ACC112 (cell line): ENCODE measurements at regions not wholly inside any gene's neighbourhood (a gene's known extent, or its start where the extent isn't known, plus 50 kb on each side); places are given as distances from the start of the nearest gene placed in this dataset.

Source experiments
- H2AFZ ChIP-seq: fragments of 200-600 bp; sonication (generic); one replicate; pipeline ENCODE4 v1.6.0; 2017; ENCODE audit warnings: antibody characterized with exemption, low read length; ENCODE audit not compliant: unreplicated experiment
- H3K27ac ChIP-seq: fragments of 200-600 bp; sonication (generic); 2 replicates; pipeline ENCODE4 v1.5.1; 2014; ENCODE audit warnings: low read depth, mild to moderate bottlenecking, antibody characterized with exemption, low read length, moderate library complexity
- H3K27me3 ChIP-seq: fragments of 200-600 bp; sonication (generic); 2 replicates; pipeline ENCODE4 v1.6.1; 2014; ENCODE audit warnings: mild to moderate bottlenecking, antibody characterized with exemption, low read length, moderate library complexity, mixed read lengths; ENCODE audit not compliant: insufficient read depth
- H3K36me3 ChIP-seq: fragments of 200-600 bp; sonication (generic); 2 replicates; pipeline ENCODE4 v1.6.1; 2016; ENCODE audit warnings: mild to moderate bottlenecking, antibody characterized with exemption, low read length, moderate library complexity, mixed read lengths; ENCODE audit not compliant: insufficient read depth
- H3K4me1 ChIP-seq: fragments of 200-600 bp; sonication (generic); one replicate; pipeline ENCODE4 v1.6.1; 2016; ENCODE audit warnings: low read length, mixed read lengths; ENCODE audit not compliant: insufficient read depth, unreplicated experiment, control insufficient read depth
- H3K4me3 ChIP-seq: fragments of 200-600 bp; sonication (generic); 2 replicates; pipeline ENCODE4 v1.5.1; 2014; ENCODE audit warnings: mild to moderate bottlenecking, low read depth, low read length
- H3K79me2 ChIP-seq: fragments of 200-600 bp; sonication (generic); one replicate; pipeline ENCODE4 v1.6.0; 2016; ENCODE audit warnings: low read length; ENCODE audit not compliant: control insufficient read depth, unreplicated experiment, insufficient read depth

GRCh38 chr5:21184581-21184980, 1196.6 kb upstream of the CDH18 start:
- Histone ChIP-seq H3K36me3 (no peaks in the 10 kb centered on the region), H3K27me3 (no peaks in the 10 kb centered on the region), H3K4me1 (no peaks in the 10 kb centered on the region), H2AFZ (no peak overlapping the region), H3K4me3 (no peak overlapping the region), H3K79me2 (no peaks in the 10 kb centered on the region), H3K27ac (no peak overlapping the region)

- H3K36me3 ChIP-seq, result no peaks in the 10 kb centered on the region
- H3K27ac ChIP-seq, result no peak overlapping the region
- no peak overlapping the region for H3K4me3 ChIP-seq
- H3K4me1 ChIP-seq, result no peaks in the 10 kb centered on the region
- H3K27me3 ChIP-seq, result no peaks in the 10 kb centered on the region
- H2AFZ ChIP-seq, result no peak overlapping the region
- H3K79me2 ChIP-seq, result no peaks in the 10 kb centered on the region
Observed at GRCh38 chr5:21181609-21182125, 1193.7 kb upstream of the CDH18 start.

GRCh38 chr5:21173526-21173925, 1185.5 kb upstream of the CDH18 start:
- no peak overlapping the region for H3K27ac ChIP-seq
- no peak overlapping the region for H2AFZ ChIP-seq
- H3K79me2 ChIP-seq, result no peaks in the 10 kb centered on the region
- H3K27me3 ChIP-seq, result no peaks in the 10 kb centered on the region
- no peaks in the 10 kb centered on the region for H3K4me1 ChIP-seq
- H3K4me3 ChIP-seq, result no peak overlapping the region
- H3K36me3 ChIP-seq, result no peaks in the 10 kb centered on the region

- Histone ChIP-seq H3K79me2 (no peaks in the 10 kb centered on the region), H3K4me1 (no peaks in the 10 kb centered on the region), H3K36me3 (no peaks in the 10 kb centered on the region), H3K27me3 (no peaks in the 10 kb centered on the region), H3K4me3 (no peak overlapping the region), H2AFZ (no peak overlapping the region), H3K27ac (no peak overlapping the region)
Observed at GRCh38 chr5:21173036-21173435, 1185.0 kb upstream of the CDH18 start.

GRCh38 chr5:21171038-21171437, 1183.0 kb upstream of the CDH18 start:
- Histone ChIP-seq H3K4me1 (no peaks in the 10 kb centered on the region), H3K27ac (no peak overlapping the region)

GRCh38 chr5:21168557-21168956, 1180.6 kb upstream of the CDH18 start:
- H3K36me3 ChIP-seq, result no peaks in the 10 kb centered on the region
- no peak overlapping the region for H3K4me3 ChIP-seq
- H2AFZ ChIP-seq, result no peak overlapping the region
- no peaks in the 10 kb centered on the region for H3K27me3 ChIP-seq
- no peaks in the 10 kb centered on the region for H3K79me2 ChIP-seq
- H3K4me1 ChIP-seq, result no peaks in the 10 kb centered on the region
- no peak overlapping the region for H3K27ac ChIP-seq

More at GRCh38 chr5:21171038-21171437, 1183.0 kb upstream of the CDH18 start:
- Histone ChIP-seq H3K27me3 (no peaks in the 10 kb centered on the region), H3K79me2 (no peaks in the 10 kb centered on the region), H3K4me3 (no peak overlapping the region), H2AFZ (no peak overlapping the region), H3K36me3 (no peaks in the 10 kb centered on the region)

- Histone ChIP-seq H3K27me3 (no peaks in the 10 kb centered on the region), H2AFZ (no peak overlapping the region), H3K79me2 (no peaks in the 10 kb centered on the region), H3K4me3 (no peak overlapping the region), H3K27ac (no peak overlapping the region), H3K4me1 (no peaks in the 10 kb centered on the region), H3K36me3 (no peaks in the 10 kb centered on the region)
Observed at GRCh38 chr5:21165344-21165743, 1177.3 kb upstream of the CDH18 start.

GRCh38 chr5:21164425-21164824, 1176.4 kb upstream of the CDH18 start:
- H2AFZ ChIP-seq, result no peak overlapping the region

GRCh38 chr5:21159510-21160059, 1171.6 kb upstream of the CDH18 start:
- H2AFZ ChIP-seq, result no peak overlapping the region
- no peaks in the 10 kb centered on the region for H3K79me2 ChIP-seq
- H3K36me3 ChIP-seq, result no peaks in the 10 kb centered on the region
- no peaks in the 10 kb centered on the region for H3K4me1 ChIP-seq
- no peaks in the 10 kb centered on the region for H3K27me3 ChIP-seq
- no peak overlapping the region for H3K4me3 ChIP-seq
- H3K27ac ChIP-seq, result no peak overlapping the region

More at GRCh38 chr5:21164425-21164824, 1176.4 kb upstream of the CDH18 start:
- Histone ChIP-seq H3K27ac (no peak overlapping the region), H3K79me2 (no peaks in the 10 kb centered on the region), H3K4me1 (no peaks in the 10 kb centered on the region), H3K27me3 (no peaks in the 10 kb centered on the region), H3K36me3 (no peaks in the 10 kb centered on the region), H3K4me3 (no peak overlapping the region)

GRCh38 chr5:21154526-21154925, 1166.5 kb upstream of the CDH18 start:
- Histone ChIP-seq H3K4me1 (peaks cover 5% of the 10 kb centered on the region), H3K36me3 (no peaks in the 10 kb centered on the region), H3K4me3 (no peak overlapping the region), H3K79me2 (no peaks in the 10 kb centered on the region), H3K27me3 (no peaks in the 10 kb centered on the region), H3K27ac (no peak overlapping the region), H2AFZ (no peak overlapping the region)

GRCh38 chr5:21152611-21153010, 1164.6 kb upstream of the CDH18 start:
- no peaks in the 10 kb centered on the region for H3K27me3 ChIP-seq
- no peak overlapping the region for H3K27ac ChIP-seq
- no peak overlapping the region for H3K4me3 ChIP-seq
- no peaks in the 10 kb centered on the region for H3K79me2 ChIP-seq
- H2AFZ ChIP-seq, result no peak overlapping the region
- H3K4me1 ChIP-seq, result peaks cover 5% of the 10 kb centered on the region
- no peaks in the 10 kb centered on the region for H3K36me3 ChIP-seq
